Right lobe of liver (tissue), 4 donors: ENCODE measurements at regions not wholly inside any gene's neighbourhood (a gene's known extent, or its start where the extent isn't known, plus 50 kb on each side); places are given as distances from the start of the nearest gene placed in this dataset.

ENCODE experiments used
- CTCF ChIP-seq, 4 donors: fragments of 200-600 bp in 3 of 4; fragments of 450-650 bp in 1 of 4; IDR thresholded peaks; one replicate each; pipeline versions ENCODE4 v1.5.1 to v1.8.0; 2016 to 2022; ENCODE audit warnings: antibody characterized with exemption in 4 of 4, mild to moderate bottlenecking in 2 of 4
- POLR2A ChIP-seq: fragments of 450-650 bp; IDR thresholded peaks from one replicate; pipeline ENCODE4 v1.6.1; 2017; ENCODE audit warnings: antibody characterized with exemption, mild to moderate bottlenecking
- donor health status: DM: no; HTN: no; CAD: no.
- donor health status: DM: no; HTN: no; CAD: no.
- donor health status: DM: no; HTN: yes; CAD: no.

- TF ChIP-seq CTCF (IDR thresholded peaks at IDR 0.05) (no peak), POLR2A (no peak)
Observed at GRCh38 chr14:37870632-37871346, 275.4 kb downstream of the TTC6 start.
